ENCODE measurements at regions not wholly inside any gene's neighbourhood (a gene's known extent, or its start where the extent isn't known, plus 50 kb on each side); places are given as distances from the start of the nearest gene placed in this dataset.

DNA sequence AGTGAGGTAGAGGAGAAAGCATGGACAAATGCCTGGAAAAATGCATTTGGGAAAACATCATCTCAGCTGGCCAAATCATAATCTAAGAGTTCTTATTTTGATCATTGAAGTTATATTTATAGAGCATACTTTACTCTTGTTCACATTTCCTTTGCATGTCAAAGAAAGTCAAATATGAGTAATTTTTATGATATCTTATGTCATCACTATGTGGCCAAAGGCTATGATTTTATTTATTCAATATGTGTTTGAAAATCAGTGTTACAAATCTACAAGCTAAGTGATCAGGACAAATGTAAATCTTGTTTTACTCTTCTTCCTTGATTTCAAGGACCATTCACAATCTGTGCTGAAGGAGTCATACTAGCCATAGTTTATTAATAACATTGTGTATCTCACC lies 237.2 kb upstream of the DPH6 start:
- DNase-seq: no peak

DNA sequence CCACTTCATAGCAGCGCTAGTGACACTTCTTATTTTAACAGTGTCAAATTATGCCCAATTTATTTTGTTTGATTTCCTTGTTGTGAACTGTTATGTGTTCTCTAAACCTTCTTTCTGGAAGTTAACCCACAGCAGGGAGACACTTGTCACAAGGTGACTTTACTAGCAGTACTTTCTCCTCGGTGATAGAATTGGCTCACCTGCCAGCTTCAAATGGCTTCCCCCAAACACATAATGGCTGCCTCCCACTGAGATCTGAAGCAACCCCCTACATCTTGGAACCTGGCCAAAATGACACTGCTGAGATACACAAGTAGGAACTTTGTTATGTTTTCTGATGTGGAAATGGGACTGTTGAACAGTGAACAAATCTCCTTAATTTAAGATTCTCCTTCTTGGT lies 238.8 kb upstream of the DPH6 start:
- no peak for DNase-seq

DNA sequence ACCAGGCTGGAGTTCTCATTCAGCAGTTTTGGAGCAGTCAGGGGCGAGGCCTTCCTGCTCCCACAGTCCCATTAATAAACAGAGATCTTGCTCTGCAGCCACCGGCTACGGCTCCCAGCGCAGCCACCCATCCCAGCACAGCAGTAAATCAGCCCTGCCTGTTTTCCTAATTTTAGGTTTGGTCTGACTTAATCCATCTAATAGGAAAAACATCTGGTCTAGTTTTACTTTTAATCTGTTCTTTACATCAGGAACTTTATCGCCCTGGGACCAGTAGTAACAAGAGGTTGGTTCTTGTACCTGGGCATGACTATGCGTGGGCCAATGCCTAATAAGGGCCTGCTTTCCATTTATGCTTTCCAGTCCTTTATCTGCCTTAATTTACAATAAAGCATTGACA lies 264.0 kb upstream of the DPH6 start:
- no peak for DNase-seq

GRCh38 chr15:35813573-35813972 lies 267.6 kb upstream of the DPH6 start:
- DNase-seq: no peak

DNA sequence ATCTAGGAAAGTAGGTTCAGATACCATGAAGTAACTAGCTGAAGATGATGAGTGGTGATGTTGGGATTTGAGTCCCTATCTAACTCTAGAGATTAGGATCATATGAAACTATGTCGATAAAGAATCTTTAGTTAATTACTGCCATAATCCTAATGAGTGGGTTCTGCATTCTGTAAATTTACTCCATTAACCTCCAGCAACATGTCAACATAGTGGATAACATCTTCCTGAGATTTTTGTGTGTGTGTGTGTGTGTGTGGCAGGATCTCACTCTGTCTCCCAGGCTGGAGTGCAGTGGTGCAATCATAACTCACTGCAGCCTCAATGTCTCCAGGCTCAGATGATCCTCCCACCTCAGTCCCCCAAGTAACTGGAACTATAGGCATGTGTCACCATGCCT lies 272.9 kb upstream of the DPH6 start:
- no peak for DNase-seq

DNA sequence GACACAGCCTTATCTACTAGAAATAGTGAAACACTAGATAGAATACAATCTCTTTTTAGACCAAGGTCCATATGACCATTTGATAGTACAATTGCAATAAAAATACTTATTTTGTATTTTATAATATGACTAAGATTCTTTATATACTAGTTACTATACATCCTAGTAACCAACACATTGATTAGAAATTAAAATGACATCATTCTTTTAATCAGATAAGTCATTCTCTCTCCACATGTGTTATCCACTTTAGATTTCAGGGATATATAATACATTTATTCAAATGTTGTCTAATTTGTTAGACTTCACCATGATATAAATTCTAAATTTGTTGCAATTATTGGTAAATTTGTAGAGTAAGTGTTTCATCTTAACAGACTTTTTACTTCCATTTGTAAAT lies 276.2 kb upstream of the DPH6 start:
- DNase-seq: no peak

- DNase-seq: no peak
These were observed 281.2 kb upstream of the DPH6 start for GRCh38 chr15:35827141-35827540.

DNA sequence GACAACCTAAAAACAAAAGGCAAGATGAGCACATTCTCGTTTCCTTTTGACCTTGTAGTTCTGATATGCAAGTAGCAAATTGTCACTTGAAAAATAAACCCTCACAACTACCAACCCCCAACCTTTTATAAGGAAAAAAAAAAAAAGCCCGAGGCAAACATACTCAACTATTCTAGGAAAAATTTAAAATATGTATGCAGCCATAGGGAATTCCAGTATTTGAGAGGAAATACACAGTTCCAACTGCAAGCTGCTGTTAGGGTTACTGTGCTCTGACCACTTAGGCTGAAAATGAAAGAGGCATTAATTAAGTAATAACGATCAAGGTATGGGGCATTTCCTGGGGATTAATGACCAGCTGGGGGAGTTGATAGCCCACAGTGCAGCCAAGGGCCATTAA lies 281.9 kb upstream of the DPH6 start:
- DNase-seq: no peak

- DNase-seq: no peak
These were observed 287.6 kb upstream of the DPH6 start for GRCh38 chr15:35833581-35833980.

DNA sequence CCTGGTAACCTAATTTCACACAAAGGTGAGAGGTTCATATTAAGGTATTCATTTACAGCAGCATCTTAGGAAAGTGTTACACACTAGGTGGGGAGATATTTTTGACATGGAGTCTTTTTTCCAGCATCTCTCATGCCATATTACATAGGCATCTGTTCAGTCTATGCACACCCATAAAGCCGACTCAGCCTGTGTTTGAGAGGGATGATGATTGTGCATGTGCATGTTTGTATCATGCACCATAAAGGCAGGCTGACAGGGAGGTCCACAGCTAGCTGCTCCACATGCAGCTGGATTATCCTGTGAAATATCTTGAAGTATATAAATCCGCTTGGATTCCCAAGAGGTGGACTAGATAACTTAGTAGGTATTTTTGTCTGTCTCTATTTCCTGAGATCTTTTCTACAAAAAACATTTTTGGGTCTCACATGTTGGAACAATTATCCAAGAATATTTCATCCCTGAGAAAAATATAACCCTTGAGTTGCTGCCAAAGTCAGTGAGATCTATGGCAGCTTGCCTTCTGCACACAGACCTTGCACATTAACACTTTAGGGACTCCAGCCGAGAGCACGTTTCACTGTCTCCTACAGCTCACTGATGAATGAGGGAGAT lies 288.4 kb upstream of the DPH6 start:
- no peak for DNase-seq

DNA sequence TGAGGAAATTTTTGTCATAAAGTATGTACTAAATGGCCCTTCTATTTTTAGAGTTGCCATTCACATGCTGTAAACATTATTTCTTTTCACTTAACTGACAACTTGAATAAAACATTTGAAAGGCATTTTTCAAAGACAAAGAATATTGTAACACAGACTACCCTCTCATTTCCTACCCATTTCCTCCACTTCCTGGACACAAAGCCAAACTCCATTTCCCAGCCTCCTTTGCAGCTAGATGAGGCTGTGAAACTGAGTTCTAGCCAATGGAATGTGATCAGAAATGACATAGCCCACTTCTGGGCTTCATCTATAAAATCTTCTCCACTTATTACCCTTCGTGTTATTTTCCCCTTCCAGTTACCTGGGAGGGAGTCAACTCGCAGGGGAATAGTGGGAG lies 288.9 kb upstream of the DPH6 start:
- DNase-seq: no peak

- DNase-seq: no peak
These were observed 292.6 kb upstream of the DPH6 start for GRCh38 chr15:35838424-35839111.

DNA sequence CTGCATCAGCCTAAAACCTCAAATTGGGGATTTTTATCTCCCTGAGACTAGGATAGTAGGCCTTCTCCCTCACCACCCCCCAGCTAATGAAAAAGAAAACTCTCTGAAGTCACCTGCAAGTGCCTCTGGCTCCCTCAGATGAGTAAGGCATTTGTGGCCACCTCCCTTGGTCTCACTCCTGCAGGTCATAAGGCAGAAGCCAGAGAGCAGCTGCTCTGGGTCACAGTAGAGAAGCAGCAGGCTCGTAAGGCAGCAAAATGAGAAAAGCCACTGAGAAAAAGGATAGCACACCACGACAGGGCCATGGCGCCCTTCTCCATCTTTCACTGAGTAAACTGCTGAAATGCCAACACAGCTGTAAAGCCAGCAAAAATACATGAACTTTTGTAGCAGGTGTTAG lies 296.7 kb upstream of the DPH6 start:
- no peak for DNase-seq

- DNase-seq: no peak
These were observed 297.5 kb upstream of the DPH6 start for GRCh38 chr15:35843498-35843897.

GRCh38 chr15:35850284-35850683 lies 304.3 kb upstream of the DPH6 start:
- no peak for DNase-seq

GRCh38 chr15:35851491-35851890 lies 305.5 kb upstream of the DPH6 start:
- DNase-seq: no peak

GRCh38 chr15:35852818-35853624 lies 307.1 kb upstream of the DPH6 start:
- DNase-seq: no peak

DNA sequence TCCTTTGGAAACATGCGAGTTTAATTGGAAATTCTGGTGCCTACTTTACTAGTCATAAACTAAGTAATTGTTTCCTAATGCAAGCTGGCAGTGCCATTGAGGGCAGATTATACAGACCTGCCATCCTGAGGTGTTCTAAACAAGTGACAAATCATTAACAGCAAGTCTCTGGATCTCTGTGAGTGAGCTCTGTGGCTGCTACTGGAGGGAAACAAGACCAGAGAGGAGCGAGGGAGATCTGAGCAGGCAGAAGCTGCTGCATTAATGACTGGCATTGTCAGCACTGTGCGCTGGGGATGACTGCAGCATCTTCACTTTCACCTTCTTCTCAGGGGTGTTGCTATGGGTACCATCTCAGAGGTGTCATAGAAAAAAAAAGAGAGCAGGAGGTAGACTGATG lies 308.4 kb upstream of the DPH6 start:
- no peak for DNase-seq

GRCh38 chr15:35857567-35858226 lies 311.7 kb upstream of the DPH6 start:
- no peak for DNase-seq

DNA sequence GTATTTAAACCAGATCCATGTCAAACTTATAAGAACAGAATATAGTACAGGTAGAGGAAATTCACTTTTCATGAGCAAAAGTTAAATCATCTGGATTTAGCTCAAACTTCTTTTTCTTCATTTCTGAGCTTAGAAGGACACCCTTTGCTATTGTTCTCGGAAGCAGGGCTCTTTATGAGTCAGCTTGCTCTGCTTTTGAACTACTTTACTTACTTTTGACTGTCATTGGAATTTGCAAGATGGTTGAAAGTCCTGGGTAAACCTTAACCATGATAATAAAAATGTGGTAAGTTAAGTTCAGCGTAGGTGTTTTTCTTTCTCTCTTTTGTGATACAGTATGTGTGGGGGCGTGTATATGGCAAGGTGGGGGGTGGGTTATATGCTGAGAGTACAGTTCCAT lies 312.7 kb upstream of the DPH6 start:
- DNase-seq: no peak

DNA sequence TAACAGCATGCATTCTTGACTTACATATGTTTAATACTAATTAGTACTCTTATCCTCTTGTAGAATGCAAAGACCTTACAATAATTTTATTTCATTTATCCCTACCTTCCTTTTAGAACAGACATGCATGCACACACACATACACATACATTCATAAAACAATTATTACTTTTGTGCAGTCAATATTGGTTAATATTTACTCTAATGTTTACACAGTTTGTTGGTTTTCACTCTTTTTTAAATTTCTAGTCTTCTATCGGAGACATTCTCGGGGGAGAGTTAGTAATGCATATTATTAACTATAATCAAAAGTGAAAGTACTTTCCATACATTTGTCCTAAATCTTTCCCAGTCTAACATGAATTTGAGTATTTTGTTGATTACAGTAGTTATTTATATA lies 317.7 kb upstream of the DPH6 start:
- DNase-seq: no peak

DNA sequence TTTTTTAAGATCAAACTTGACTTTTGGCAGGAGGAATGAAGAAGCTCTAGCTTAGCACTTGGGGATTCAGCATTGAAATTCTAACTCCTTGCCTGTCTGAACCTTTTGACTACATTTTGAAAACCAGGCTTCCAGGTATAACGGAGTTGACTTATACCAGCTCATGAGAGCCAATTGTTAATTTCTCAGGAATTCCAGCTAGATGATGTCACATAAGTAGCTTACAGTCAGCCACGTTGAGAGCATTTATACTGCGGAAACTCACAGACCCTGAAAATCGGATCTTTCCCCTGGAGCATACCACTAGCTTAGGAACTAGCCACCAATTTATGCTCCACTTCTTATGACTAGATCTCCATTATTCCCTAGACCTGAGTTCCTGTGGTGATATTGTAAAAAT lies 321.4 kb upstream of the DPH6 start:
- DNase-seq: no peak

- no peak for DNase-seq
These were observed 325.3 kb upstream of the DPH6 start for GRCh38 chr15:35871282-35871681.

- no peak for DNase-seq
These were observed 325.8 kb upstream of the DPH6 start for GRCh38 chr15:35871812-35872211.
